CD8-positive, alpha-beta memory T cell (primary cell): ENCODE measurements at regions not wholly inside any gene's neighbourhood (a gene's known extent, or its start where the extent isn't known, plus 50 kb on each side); places are given as distances from the start of the nearest gene placed in this dataset.
A peak's percentile ranks its signal among the peaks of the same experiment; 100 is the strongest.

Experiments used
- CTCF ChIA-PET: fragments of 350-600 bp; sonication (Branson Sonifier 250); formaldehyde crosslinking; loops from one replicate; lab custom pipeline; 2021; ENCODE audit warnings: antibody characterized with exemption; lab: Charles Lee
- POLR2A ChIA-PET: fragments of 350-600 bp; sonication (Branson Sonifier 250); formaldehyde crosslinking; loops from one replicate; lab custom pipeline; 2021; ENCODE audit warnings: antibody characterized with exemption; lab: Charles Lee
- DNase-seq, 5 donors: peaks; one replicate each; pipeline versions ENCODE4 v3.0.0 to v3.0.0-alpha.2; 2020 to 2022; ENCODE audit warnings: mixed read lengths in 1 of 5
- H3K27ac ChIP-seq: one replicate; pipeline ENCODE4 v1.7.0; 2013; ENCODE audit warnings: low read depth, mild to moderate bottlenecking, low read length, moderate library complexity
- H3K27me3 ChIP-seq: 2 replicates; pipeline ENCODE4 v1.7.0; 2013; ENCODE audit warnings: low read length, mild to moderate bottlenecking; ENCODE audit not compliant: insufficient read depth, poor library complexity, severe bottlenecking
- H3K36me3 ChIP-seq: 2 replicates; pipeline ENCODE4 v1.7.0; 2013; ENCODE audit warnings: mild to moderate bottlenecking, low read length, moderate library complexity; ENCODE audit not compliant: insufficient read depth
- H3K4me1 ChIP-seq: 2 replicates; pipeline ENCODE4 v1.7.0; 2013; ENCODE audit warnings: mild to moderate bottlenecking, low read length, moderate library complexity; ENCODE audit not compliant: insufficient read depth
- H3K4me3 ChIP-seq: 2 replicates; pipeline ENCODE4 v1.7.0; 2013; ENCODE audit warnings: mild to moderate bottlenecking, low read length
- H3K9me3 ChIP-seq: 2 replicates; pipeline ENCODE4 v1.7.0; 2013; ENCODE audit warnings: mild to moderate bottlenecking, low read length
- H3K27ac Mint-ChIP-seq, 8 donors: one replicate each; pipeline ENCODE4 v1.8.0; 2020 to 2021; ENCODE audit warnings: mixed read lengths in 8 of 8, mild to moderate bottlenecking in 6 of 8, inconsistent platforms in 3 of 8, moderate library complexity in 3 of 8
- H3K27me3 Mint-ChIP-seq, 2 donors: one replicate each; pipeline ENCODE4 v1.8.0; 2020 to 2021; ENCODE audit warnings: mixed read lengths in 2 of 2, mild to moderate bottlenecking in 1 of 2, moderate library complexity in 1 of 2
- H3K36me3 Mint-ChIP-seq, 3 donors: one replicate each; pipeline ENCODE4 v1.8.0; 2020 to 2021; ENCODE audit warnings: mixed read lengths in 3 of 3, inconsistent platforms in 1 of 3, mild to moderate bottlenecking in 1 of 3
- H3K4me1 Mint-ChIP-seq, 3 donors: one replicate each; pipeline ENCODE4 v1.8.0; 2020 to 2021; ENCODE audit warnings: mixed read lengths in 3 of 3, inconsistent platforms in 1 of 3, mild to moderate bottlenecking in 1 of 3
- H3K4me3 Mint-ChIP-seq, 7 donors: one replicate each; pipeline ENCODE4 v1.8.0; 2020 to 2021; ENCODE audit warnings: mixed read lengths in 7 of 7, mild to moderate bottlenecking in 6 of 7, moderate library complexity in 4 of 7, inconsistent platforms in 2 of 7
- H3K9me3 Mint-ChIP-seq, 5 donors: one replicate each; pipeline ENCODE4 v1.8.0; 2020 to 2022; ENCODE audit warnings: mixed read lengths in 5 of 5, mild to moderate bottlenecking in 3 of 5, moderate library complexity in 2 of 5, inconsistent platforms in 1 of 5

GRCh38 chr3:127137757-127138536, 55.0 kb upstream of the PRR23E start:
- Mint-ChIP-seq H3K4me1 (peaks cover 0 to 4% (median 0%) of the 10 kb centered on the region in 3 donors), H3K27ac (peak overlapping the region in 1 of 8 donors; percentile 31), H3K4me3 (no peak overlapping the region), H3K36me3 (no peaks in the 10 kb centered on the region), H3K27me3 (peaks cover 21 to 46% of the 10 kb centered on the region in 2 donors), H3K9me3 (peaks cover 0 to under 1% (median 0%) of the 10 kb centered on the region in 5 donors)
- CTCF ChIA-PET: interaction anchor here (1.8 kb wide), 1 partner anchor 9 kb away, joined by 4 read pairs; no protein-coding TSS in a partner anchor
- Histone ChIP-seq H3K27ac (no peak overlapping the region), H3K4me3 (no peak overlapping the region), H3K27me3 (no peaks in the 10 kb centered on the region), H3K4me1 (no peaks in the 10 kb centered on the region), H3K9me3 (no peaks in the 10 kb centered on the region), H3K36me3 (no peaks in the 10 kb centered on the region)
- DNase-seq: no peak
- POLR2A ChIA-PET: no interaction called here

- CTCF ChIA-PET: no interaction called here
- H3K27ac Mint-ChIP-seq: no peak overlapping the region
These were observed 53.1 kb upstream of the PRR23E start for GRCh38 chr3:127139601-127140500.

GRCh38 chr3:127140501-127141460, 52.1 kb upstream of the PRR23E start:
- Mint-ChIP-seq H3K36me3 (no peaks in the 10 kb centered on the region), H3K27me3 (peaks cover 8 to 26% of the 10 kb centered on the region in 2 donors), H3K9me3 (peaks cover 0 to 2% (median 0%) of the 10 kb centered on the region in 5 donors), H3K4me1 (peaks cover 0 to 4% (median 0%) of the 10 kb centered on the region in 3 donors), H3K4me3 (no peak overlapping the region), H3K27ac (no peak overlapping the region)
- Histone ChIP-seq H3K27me3 (no peaks in the 10 kb centered on the region), H3K4me1 (no peaks in the 10 kb centered on the region), H3K36me3 (no peaks in the 10 kb centered on the region), H3K9me3 (no peaks in the 10 kb centered on the region), H3K27ac (no peak overlapping the region), H3K4me3 (no peak overlapping the region)
- no peak for DNase-seq
- POLR2A ChIA-PET: no interaction called here
- CTCF ChIA-PET: no interaction called here

More at GRCh38 chr3:127139601-127140500, 53.1 kb upstream of the PRR23E start:
- Mint-ChIP-seq H3K4me1 (peaks cover 0 to 4% (median 0%) of the 10 kb centered on the region in 3 donors), H3K9me3 (peaks cover 0 to 2% (median 0%) of the 10 kb centered on the region in 5 donors), H3K36me3 (no peaks in the 10 kb centered on the region), H3K4me3 (no peak overlapping the region), H3K27me3 (peaks cover 9 to 29% of the 10 kb centered on the region in 2 donors)
- Histone ChIP-seq H3K36me3 (no peaks in the 10 kb centered on the region), H3K9me3 (no peaks in the 10 kb centered on the region), H3K4me1 (no peaks in the 10 kb centered on the region), H3K27me3 (no peaks in the 10 kb centered on the region), H3K27ac (no peak overlapping the region), H3K4me3 (no peak overlapping the region)
- POLR2A ChIA-PET: no interaction called here
- DNase-seq: no peak

- H3K27ac Mint-ChIP-seq: no peak overlapping the region
- no peaks in the 10 kb centered on the region for H3K36me3 Mint-ChIP-seq
- H3K27ac ChIP-seq: no peak overlapping the region
- H3K4me3 ChIP-seq: no peak overlapping the region
- ChIA-PET CTCF (no interaction called here), POLR2A (no interaction called here)
- H3K36me3 ChIP-seq: no peaks in the 10 kb centered on the region
- no peak for DNase-seq
- no peaks in the 10 kb centered on the region for H3K4me1 Mint-ChIP-seq
- H3K9me3 ChIP-seq: no peaks in the 10 kb centered on the region
- H3K4me1 ChIP-seq: no peaks in the 10 kb centered on the region
- H3K27me3 Mint-ChIP-seq: peaks cover 6 to 15% of the 10 kb centered on the region in 2 donors
- H3K27me3 ChIP-seq: no peaks in the 10 kb centered on the region
- H3K4me3 Mint-ChIP-seq: no peak overlapping the region
- H3K9me3 Mint-ChIP-seq: peaks cover 0 to 2% (median 0%) of the 10 kb centered on the region in 5 donors
These were observed 50.8 kb upstream of the PRR23E start for GRCh38 chr3:127141921-127142730.
